Type B pancreatic cell (in vitro differentiated cells): ENCODE measurements at regions not wholly inside any gene's neighbourhood (a gene's known extent, or its start where the extent isn't known, plus 50 kb on each side); places are given as distances from the start of the nearest gene placed in this dataset.

Experiments
- DNase-seq: peaks from one replicate; pipeline ENCODE4 v3.0.0; 2021; ENCODE audit warnings: mixed read lengths; ENCODE audit not compliant: unreplicated experiment; ENCODE audit errors: extremely low spot score
- H3K27ac Mint-ChIP-seq: 2 replicates; pipeline ENCODE4 v1.8.0; 2021; ENCODE audit warnings: mild to moderate bottlenecking, mixed read lengths
- H3K27me3 Mint-ChIP-seq: 2 replicates; pipeline ENCODE4 v1.8.0; 2021; ENCODE audit warnings: mixed read lengths
- H3K36me3 Mint-ChIP-seq: 2 replicates; pipeline ENCODE4 v1.8.0; 2021; ENCODE audit warnings: mixed read lengths
- H3K4me1 Mint-ChIP-seq: one replicate; pipeline ENCODE4 v1.8.0; 2021; ENCODE audit warnings: mixed read lengths; ENCODE audit not compliant: unreplicated experiment
- H3K4me3 Mint-ChIP-seq: 2 replicates; pipeline ENCODE4 v1.8.0; 2021; ENCODE audit warnings: mild to moderate bottlenecking, mixed read lengths
- H3K9me3 Mint-ChIP-seq: 2 replicates; pipeline ENCODE4 v1.8.0; 2021; ENCODE audit warnings: mixed read lengths
- CTCF ChIP-seq: fragments of 200-600 bp; sonication (generic); conservative IDR thresholded peaks from 2 replicates; pipeline ENCODE4 v1.5.0; 2021; ENCODE audit warnings: antibody characterized with exemption, mild to moderate bottlenecking

- TF ChIP-seq CTCF = no peak
- Mint-ChIP-seq H3K4me1 (peaks cover 4% of the 10 kb centered on the region), H3K4me3 (no peak overlapping the region), H3K27ac (no peak overlapping the region), H3K9me3 (no peaks in the 10 kb centered on the region), H3K27me3 (no peaks in the 10 kb centered on the region), H3K36me3 (no peaks in the 10 kb centered on the region)
- no peak for DNase-seq
Measured at GRCh38 chr4:82145850-82146249, 227.9 kb downstream of the HNRNPD start.

- peaks cover 4% of the 10 kb centered on the region for H3K4me1 Mint-ChIP-seq
- TF ChIP-seq CTCF = no peak
- H3K36me3 Mint-ChIP-seq = no peaks in the 10 kb centered on the region
- H3K4me3 Mint-ChIP-seq = no peak overlapping the region
- DNase-seq = no peak
- H3K27me3 Mint-ChIP-seq = no peaks in the 10 kb centered on the region
- no peaks in the 10 kb centered on the region for H3K9me3 Mint-ChIP-seq
- H3K27ac Mint-ChIP-seq = no peak overlapping the region
Measured at GRCh38 chr4:82140422-82140821, 233.4 kb downstream of the HNRNPD start.

- Mint-ChIP-seq H3K27me3 (no peaks in the 10 kb centered on the region), H3K36me3 (no peaks in the 10 kb centered on the region), H3K9me3 (no peaks in the 10 kb centered on the region), H3K27ac (no peak overlapping the region), H3K4me1 (peaks cover 4% of the 10 kb centered on the region), H3K4me3 (no peak overlapping the region)
- no peak for DNase-seq
- TF ChIP-seq CTCF = no peak
Measured at GRCh38 chr4:82139287-82139686, 234.5 kb downstream of the HNRNPD start.

GRCh38 chr4:82138374-82138773, 235.4 kb downstream of the HNRNPD start:
- Mint-ChIP-seq H3K27ac (no peak overlapping the region), H3K9me3 (no peaks in the 10 kb centered on the region), H3K27me3 (no peaks in the 10 kb centered on the region), H3K36me3 (no peaks in the 10 kb centered on the region), H3K4me1 (no peaks in the 10 kb centered on the region), H3K4me3 (no peak overlapping the region)
- TF ChIP-seq CTCF = no peak
- no peak for DNase-seq

- H3K36me3 Mint-ChIP-seq = no peaks in the 10 kb centered on the region
- no peaks in the 10 kb centered on the region for H3K4me1 Mint-ChIP-seq
- no peak overlapping the region for H3K27ac Mint-ChIP-seq
- no peaks in the 10 kb centered on the region for H3K9me3 Mint-ChIP-seq
- no peak overlapping the region for H3K4me3 Mint-ChIP-seq
- H3K27me3 Mint-ChIP-seq = no peaks in the 10 kb centered on the region
- no peak for DNase-seq
- TF ChIP-seq CTCF = no peak
Measured at GRCh38 chr4:82136161-82136801, 237.5 kb downstream of the HNRNPD start.

- H3K9me3 Mint-ChIP-seq = no peaks in the 10 kb centered on the region
- peaks cover 4% of the 10 kb centered on the region for H3K4me1 Mint-ChIP-seq
- no peak overlapping the region for H3K4me3 Mint-ChIP-seq
- DNase-seq = no peak
- no peaks in the 10 kb centered on the region for H3K36me3 Mint-ChIP-seq
- H3K27ac Mint-ChIP-seq = no peak overlapping the region
- H3K27me3 Mint-ChIP-seq = peaks cover 6% of the 10 kb centered on the region
- no peak for TF ChIP-seq CTCF
Measured at GRCh38 chr4:82128355-82128754, 245.4 kb downstream of the HNRNPD start.
